NOMO-1 (cell line): ENCODE measurements at regions not wholly inside any gene's neighbourhood (a gene's known extent, or its start where the extent isn't known, plus 50 kb on each side); places are given as distances from the start of the nearest gene placed in this dataset.

Experiments
- DNase-seq, 2 experiments: peaks; one replicate each; lab custom pipeline; 2025; ENCODE audit not compliant: unreplicated experiment in 2 of 2; lab: John Stamatoyannopoulos, UW

DNA sequence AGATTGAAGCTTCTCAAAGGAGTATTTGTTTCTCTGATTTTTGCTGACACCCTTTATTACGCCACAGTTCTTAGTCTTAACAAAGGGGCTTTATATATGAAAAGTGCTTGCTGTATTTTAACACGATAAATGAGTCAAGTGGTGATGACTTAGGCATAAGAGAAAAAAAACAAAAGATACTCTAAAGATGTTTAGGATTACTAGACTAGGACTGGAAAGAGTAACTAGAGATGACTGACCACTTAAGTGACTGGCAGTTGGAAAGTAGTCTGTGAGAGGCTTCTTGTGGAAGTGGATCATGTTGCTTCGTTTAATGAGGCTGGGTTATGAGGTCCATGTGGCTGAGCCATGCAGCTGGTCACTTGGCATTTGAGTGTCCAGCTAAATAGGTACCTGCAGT, 69.4 kb upstream of the ACTBL2 start:
- no peak for DNase-seq

DNA sequence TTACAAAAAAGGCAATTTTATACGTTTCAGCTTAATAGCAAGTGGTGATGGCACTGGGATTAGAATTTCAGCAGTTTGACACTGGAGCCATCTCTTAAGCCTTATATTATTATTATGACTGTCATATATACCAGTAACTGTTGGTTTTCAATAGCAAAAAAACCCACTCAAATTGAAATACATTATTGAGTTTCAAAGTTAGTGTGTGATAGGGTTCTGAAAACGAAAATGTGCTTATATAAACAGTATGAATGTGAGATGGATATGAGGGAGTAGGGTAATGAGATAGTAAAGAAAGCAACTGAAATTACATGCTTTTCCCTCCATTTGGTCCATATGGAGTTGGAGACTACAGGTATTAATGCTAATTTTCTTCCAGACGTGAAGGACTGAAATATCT, 68.6 kb upstream of the ACTBL2 start:
- no peak for DNase-seq

DNA sequence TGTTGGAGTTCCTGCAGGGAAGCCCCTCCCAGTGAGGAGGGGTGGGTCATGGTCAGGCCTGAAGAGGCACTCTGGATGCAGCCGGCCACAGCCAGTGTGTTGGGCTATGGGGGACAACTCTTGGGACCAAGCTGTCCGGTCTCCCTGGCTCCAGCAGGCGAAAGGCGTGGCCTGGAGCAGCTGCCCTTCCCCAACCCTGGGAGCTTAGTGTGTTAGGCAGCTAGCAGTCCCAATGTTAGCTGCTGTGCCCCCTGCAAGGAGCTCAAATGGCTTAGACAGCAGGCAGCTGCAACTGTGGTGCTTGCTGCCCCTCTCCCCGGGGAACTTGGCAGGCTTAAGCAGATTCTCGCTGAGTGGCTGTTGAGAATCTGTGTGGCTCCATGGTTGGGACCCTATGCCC, 67.5 kb upstream of the ACTBL2 start:
- no peak for DNase-seq

DNA sequence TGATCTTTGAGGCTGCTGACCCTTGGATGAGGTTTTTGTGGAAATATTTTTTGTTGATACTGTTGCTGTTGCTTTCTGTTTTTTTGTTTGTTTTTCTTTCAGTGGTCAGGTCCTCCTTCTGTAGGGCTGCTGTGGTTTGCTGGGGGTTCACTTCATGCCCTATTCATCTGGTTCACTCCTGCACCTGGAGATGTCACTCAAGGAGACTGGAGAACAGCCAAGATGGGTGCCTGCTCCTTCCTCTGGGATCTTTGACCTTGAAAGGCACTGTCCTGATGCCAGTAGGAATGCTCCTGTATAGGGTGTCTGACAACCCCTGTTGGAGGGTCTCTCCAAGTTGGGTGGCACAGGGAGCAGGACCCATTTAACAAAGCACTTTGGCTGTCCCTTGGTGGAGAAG, 67.0 kb upstream of the ACTBL2 start:
- no peak for DNase-seq

DNA sequence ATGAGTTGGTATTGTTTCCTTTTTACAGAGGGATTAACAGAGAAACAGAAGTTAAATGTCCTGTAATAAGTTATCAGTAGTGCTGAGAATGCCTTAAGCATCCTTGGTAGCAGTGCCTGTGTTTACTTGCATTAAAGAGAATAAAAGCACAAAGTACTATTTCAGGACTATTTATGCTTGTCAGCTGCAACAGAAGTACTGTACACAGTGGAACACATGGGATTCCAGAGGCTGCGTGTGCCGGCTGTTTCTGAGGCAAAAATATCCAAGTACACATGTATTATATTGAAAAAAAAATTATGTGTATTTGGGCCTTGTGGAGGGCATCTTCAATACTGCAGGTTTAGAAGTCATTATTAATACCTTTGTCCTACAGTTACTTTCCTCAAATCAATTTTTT, 58.2 kb upstream of the ACTBL2 start:
- DNase-seq = no peak

DNA sequence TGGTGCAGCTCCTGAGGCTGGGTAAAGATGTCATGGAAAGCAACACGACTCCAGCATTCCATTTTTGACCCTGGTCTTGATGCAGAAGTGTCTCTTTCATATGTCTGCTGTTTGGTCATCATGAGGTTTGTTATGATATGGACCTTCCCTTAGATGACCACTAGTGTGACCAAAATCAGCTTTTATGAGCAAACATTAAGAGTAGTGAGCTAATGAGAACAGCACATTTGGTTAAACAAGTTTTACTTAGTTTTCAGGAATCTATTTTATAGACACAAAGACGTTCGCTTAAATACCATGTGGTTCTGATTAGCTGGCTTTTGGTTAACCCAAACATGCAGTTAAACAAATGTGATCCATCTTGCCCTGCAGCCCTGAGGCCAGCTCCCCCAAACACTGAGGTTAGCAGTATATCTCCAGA, 56.7 kb upstream of the ACTBL2 start:
- no peak for DNase-seq

DNA sequence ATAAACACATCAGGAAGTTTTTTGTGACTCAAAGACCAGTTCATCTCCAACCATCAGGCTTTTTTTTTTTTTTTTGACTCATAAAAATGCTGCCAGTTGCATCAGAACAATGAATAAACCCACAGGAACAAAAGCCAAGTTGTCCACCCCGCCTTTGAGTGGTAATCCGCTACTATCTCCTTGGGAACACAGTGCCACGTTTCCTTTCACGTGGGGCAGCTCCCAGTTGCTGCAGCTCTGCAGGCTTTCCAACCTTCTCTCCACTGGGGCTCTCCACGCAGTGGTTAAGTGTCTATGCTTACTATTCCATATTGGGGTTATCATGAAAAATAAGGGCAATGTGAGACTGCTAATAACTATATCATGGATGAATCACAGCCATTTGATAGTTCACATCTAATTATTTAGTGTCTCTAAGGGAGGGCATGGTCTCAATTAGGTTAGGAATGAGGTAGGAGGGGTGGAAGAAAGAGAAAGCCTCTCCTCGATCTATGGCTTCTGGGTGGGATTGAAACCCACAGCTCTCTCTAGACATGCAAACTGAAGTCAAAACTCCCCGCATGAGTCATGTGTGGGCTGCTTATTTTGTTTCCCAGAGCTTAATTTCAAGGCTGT, 55.8 kb upstream of the ACTBL2 start:
- DNase-seq = no peak

DNA sequence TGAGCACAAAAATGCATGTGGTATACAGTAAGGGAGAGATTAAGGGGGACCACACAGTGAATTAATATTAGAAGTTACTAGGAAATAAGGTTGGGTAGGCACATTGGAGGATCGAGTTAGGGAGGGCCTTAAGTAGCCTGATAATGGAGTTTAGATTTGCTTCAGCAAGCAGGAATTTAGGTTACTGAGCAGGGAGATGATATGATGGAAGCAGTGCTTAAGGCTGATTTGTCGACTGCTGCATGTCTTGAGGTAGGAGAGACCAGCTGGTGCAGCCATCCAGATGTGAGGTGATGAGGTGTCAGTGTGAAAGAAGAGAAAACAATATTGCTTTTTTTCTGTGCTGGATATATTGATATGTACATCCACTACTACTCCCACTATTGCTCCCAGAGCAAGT, 55.2 kb upstream of the ACTBL2 start:
- no peak for DNase-seq

DNA sequence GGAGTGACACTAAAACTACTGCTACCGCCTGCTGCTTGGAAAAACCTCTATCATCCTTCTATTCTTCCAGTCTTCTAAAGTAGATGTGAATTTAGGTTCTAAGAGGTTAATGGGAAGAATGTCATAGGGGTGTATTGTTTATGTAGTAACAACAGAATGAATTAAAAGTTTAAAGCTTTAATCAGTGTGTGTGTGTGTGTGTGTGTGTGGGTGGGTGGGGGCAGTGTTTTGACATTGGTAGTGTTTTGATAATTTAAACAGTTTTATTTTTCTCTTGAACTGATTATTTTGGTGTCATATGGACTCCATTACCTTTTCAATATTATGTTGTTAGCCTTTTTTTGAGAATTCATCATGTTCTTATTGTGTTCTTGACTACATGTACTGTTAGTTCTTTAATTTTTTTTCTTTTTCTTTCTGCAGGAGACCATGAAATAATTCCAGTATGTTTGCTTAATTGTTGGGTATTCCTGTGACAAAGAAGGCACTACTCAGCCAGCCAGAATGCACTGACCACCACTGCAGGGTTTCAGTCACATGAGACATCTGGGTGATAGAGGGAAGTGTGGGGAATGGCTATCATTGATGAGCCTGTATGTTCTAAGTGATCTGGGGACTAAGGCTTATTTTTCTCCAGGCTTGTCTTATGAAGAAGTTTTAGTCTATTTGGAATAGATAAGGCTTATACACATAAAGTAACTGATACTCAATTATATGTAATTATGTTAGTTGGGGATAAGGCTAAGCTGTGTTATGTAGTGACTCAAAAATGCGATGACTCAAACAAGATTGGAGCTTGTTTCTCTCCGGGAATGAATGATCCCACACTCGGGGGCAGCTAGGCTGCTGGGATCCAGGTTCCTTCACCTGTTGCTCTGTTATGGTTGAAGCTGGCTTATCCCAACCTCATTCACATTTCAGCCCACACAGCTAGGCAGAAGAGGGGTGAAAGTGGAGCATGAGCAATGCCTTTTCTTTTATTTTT, 50.2 kb upstream of the ACTBL2 start:
- no peak for DNase-seq
